ENCODE measurements at regions not wholly inside any gene's neighbourhood (a gene's known extent, or its start where the extent isn't known, plus 50 kb on each side); places are given as distances from the start of the nearest gene placed in this dataset.

DNA sequence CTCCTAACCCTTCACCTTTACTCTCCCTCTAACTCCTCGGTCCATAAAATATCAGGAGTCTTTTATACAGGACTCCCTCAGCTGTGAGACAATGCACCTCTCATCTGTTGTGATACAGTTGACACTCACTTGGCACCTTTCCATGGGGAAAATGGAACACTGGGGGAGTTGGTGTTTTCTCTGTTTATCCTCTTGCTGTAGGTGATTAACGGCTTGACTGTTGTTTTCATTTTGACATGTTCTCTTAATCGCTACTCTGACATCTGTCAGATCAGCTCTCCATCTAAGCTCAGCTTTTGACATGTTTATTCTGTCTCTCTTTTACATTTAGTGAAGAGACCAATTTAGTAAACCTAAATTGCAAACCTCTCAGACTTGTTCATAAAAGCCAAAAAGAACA lies 604.8 kb downstream of the TRAM1L1 start:
- Histone ChIP-seq H3K36me3 (replicated peaks; ENCODE audit: insufficient read depth, low read depth) (no peaks in the 10 kb centered on the region), H3K4me2 (no peak overlapping the region), H3K4me3 (no peak overlapping the region), H3K79me2 (no peaks in the 10 kb centered on the region), H3K4me1 (ENCODE audit: insufficient read depth) (no peaks in the 10 kb centered on the region), H3K27ac (no peak overlapping the region), H3K9me2 (replicated peaks; ENCODE audit: insufficient read depth) (no peaks in the 10 kb centered on the region), H4K20me1 (ENCODE audit: insufficient read depth, poor library complexity, severe bottlenecking) (no peaks in the 10 kb centered on the region), H2AFZ (no peak overlapping the region), H3K27me3 (no peaks in the 10 kb centered on the region), H3K9me3 (ENCODE audit: low read depth) (no peaks in the 10 kb centered on the region)
- no peak for DNase-seq (ENCODE audit: low spot score)
- 79% methylated on average over 3 of the region's 3 CpGs for WGBS (ENCODE audit: low lambda C conversion rate, missing lambda C conversion rate)
- TF ChIP-seq EZH2 (IDR thresholded peaks at IDR 0.05; ENCODE audit: borderline replicate concordance) (no peak), EZH2phosphoT487 (IDR thresholded peaks at IDR 0.05; ENCODE audit: low read depth, severe bottlenecking, unreplicated experiment) (no peak), CTCF (IDR thresholded peaks at IDR 0.05; ENCODE audit: poor library complexity) (no peak)

DNA sequence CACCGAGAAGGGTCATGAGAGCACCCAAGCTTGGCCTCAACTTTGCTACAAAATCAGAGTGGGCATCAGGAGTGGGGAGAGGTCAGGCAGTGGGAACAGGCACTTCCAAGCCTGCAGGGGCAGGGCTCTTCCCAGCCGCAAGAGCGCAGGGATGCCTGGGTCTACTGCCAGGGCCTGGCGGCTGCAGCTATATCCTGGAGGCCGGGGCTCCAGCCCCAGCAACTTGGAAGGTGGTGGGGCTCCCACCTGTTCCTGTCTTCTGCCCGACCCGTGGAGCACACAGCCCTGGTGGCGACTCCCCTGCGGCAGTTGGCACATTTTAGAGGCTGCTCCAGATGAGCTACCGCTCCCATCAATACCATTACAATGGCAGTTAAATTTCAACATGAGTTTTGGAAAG lies 607.0 kb downstream of the TRAM1L1 start:
- Histone ChIP-seq H4K20me1 (ENCODE audit: insufficient read depth, poor library complexity, severe bottlenecking) (no peaks in the 10 kb centered on the region), H3K9me3 (ENCODE audit: low read depth) (no peaks in the 10 kb centered on the region)

GRCh38 chr4:116469582-116469981 lies 615.8 kb downstream of the TRAM1L1 start:
- Histone ChIP-seq H3K36me3 (replicated peaks; ENCODE audit: insufficient read depth, low read depth) (no peaks in the 10 kb centered on the region), H3K4me1 (ENCODE audit: insufficient read depth) (no peaks in the 10 kb centered on the region), H2AFZ (no peak overlapping the region), H3K4me2 (no peak overlapping the region), H3K9me2 (replicated peaks; ENCODE audit: insufficient read depth) (no peaks in the 10 kb centered on the region), H3K4me3 (no peak overlapping the region), H3K27me3 (no peaks in the 10 kb centered on the region), H3K9me3 (ENCODE audit: low read depth) (no peaks in the 10 kb centered on the region), H3K79me2 (no peaks in the 10 kb centered on the region), H3K27ac (no peak overlapping the region), H4K20me1 (ENCODE audit: insufficient read depth, poor library complexity, severe bottlenecking) (no peaks in the 10 kb centered on the region)
- TF ChIP-seq EZH2phosphoT487 (IDR thresholded peaks at IDR 0.05; ENCODE audit: low read depth, severe bottlenecking, unreplicated experiment) (no peak), EZH2 (IDR thresholded peaks at IDR 0.05; ENCODE audit: borderline replicate concordance) (no peak), CTCF (IDR thresholded peaks at IDR 0.05; ENCODE audit: poor library complexity) (no peak)
- WGBS (ENCODE audit: low lambda C conversion rate, missing lambda C conversion rate): 64% methylated on average over 1 of the region's 1 CpG
- no peak for DNase-seq (ENCODE audit: low spot score)

More for the DNA sequence above, 607.0 kb downstream of the TRAM1L1 start:
- DNase-seq (ENCODE audit: low spot score): no peak
- WGBS (ENCODE audit: low lambda C conversion rate, missing lambda C conversion rate): 95% methylated on average over 10 of the region's 10 CpGs
- no peak overlapping the region for H3K27ac ChIP-seq
- TF ChIP-seq CTCF (IDR thresholded peaks at IDR 0.05; ENCODE audit: poor library complexity) (no peak), EZH2phosphoT487 (IDR thresholded peaks at IDR 0.05; ENCODE audit: low read depth, severe bottlenecking, unreplicated experiment) (no peak), EZH2 (IDR thresholded peaks at IDR 0.05; ENCODE audit: borderline replicate concordance) (no peak)
- no peaks in the 10 kb centered on the region for H3K9me2 ChIP-seq (replicated peaks; ENCODE audit: insufficient read depth)
- H3K4me1 ChIP-seq (ENCODE audit: insufficient read depth): no peaks in the 10 kb centered on the region
- H2AFZ ChIP-seq: no peak overlapping the region
- H3K79me2 ChIP-seq: no peaks in the 10 kb centered on the region
- H3K4me3 ChIP-seq: no peak overlapping the region
- H3K27me3 ChIP-seq: no peaks in the 10 kb centered on the region
- no peak overlapping the region for H3K4me2 ChIP-seq
- H3K36me3 ChIP-seq (replicated peaks; ENCODE audit: insufficient read depth, low read depth): no peaks in the 10 kb centered on the region

DNA sequence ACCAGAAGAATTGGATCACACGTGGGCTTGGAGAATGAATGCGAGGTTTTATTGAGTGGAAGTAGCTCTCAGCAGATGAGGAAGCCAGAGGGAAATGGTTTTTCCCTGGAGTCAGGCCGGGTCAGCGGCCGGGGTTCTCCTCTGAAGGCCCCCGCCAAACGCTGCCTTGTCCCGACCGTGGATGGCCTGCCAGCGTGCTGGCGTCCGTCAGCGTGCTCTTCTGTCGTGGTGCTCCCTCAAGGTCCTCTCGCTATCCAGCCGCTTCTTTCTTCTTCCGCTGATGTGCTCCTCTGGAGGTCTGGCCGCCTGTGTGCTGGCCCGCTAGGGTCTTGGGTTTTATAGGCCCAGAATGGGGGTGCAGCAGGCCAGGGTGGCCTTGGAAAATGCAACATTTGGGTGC lies 632.2 kb downstream of the TRAM1L1 start:
- Histone ChIP-seq H4K20me1 (ENCODE audit: insufficient read depth, poor library complexity, severe bottlenecking) (no peaks in the 10 kb centered on the region), H3K36me3 (replicated peaks; ENCODE audit: insufficient read depth, low read depth) (no peaks in the 10 kb centered on the region)
- WGBS (ENCODE audit: low lambda C conversion rate, missing lambda C conversion rate): 93% methylated on average over 19 of the region's 19 CpGs

More for the DNA sequence above, 632.2 kb downstream of the TRAM1L1 start:
- Histone ChIP-seq H3K4me2 (no peak overlapping the region), H3K9me2 (replicated peaks; ENCODE audit: insufficient read depth) (no peaks in the 10 kb centered on the region), H3K4me1 (ENCODE audit: insufficient read depth) (no peaks in the 10 kb centered on the region), H3K4me3 (no peak overlapping the region), H3K27ac (no peak overlapping the region), H3K79me2 (no peaks in the 10 kb centered on the region), H3K9me3 (ENCODE audit: low read depth) (no peaks in the 10 kb centered on the region), H3K27me3 (no peaks in the 10 kb centered on the region), H2AFZ (no peak overlapping the region)
- DNase-seq (ENCODE audit: low spot score): no peak
- TF ChIP-seq CTCF (IDR thresholded peaks at IDR 0.05; ENCODE audit: poor library complexity): no peak
- TF ChIP-seq EZH2 (IDR thresholded peaks at IDR 0.05; ENCODE audit: borderline replicate concordance): no peak
- no peak for TF ChIP-seq EZH2phosphoT487 (IDR thresholded peaks at IDR 0.05; ENCODE audit: low read depth, severe bottlenecking, unreplicated experiment)

All from hepatocyte (in vitro differentiated cells).